LNCaP clone FGC (cell line): ENCODE measurements at regions not wholly inside any gene's neighbourhood (a gene's known extent, or its start where the extent isn't known, plus 50 kb on each side); places are given as distances from the start of the nearest gene placed in this dataset.

Source experiments
- DNase-seq: peaks from one replicate; pipeline ENCODE4 v3.0.0-alpha.2; 2011; ENCODE audit warnings: low read depth
- H3K4me3 ChIP-seq: 2 replicates; pipeline ENCODE4 v1.5.1; 2011; ENCODE audit warnings: mild to moderate bottlenecking, low read depth, low read length, control low read depth
- CTCF ChIP-seq: IDR thresholded peaks from 2 replicates; pipeline ENCODE4 v1.5.1; 2012; ENCODE audit warnings: mild to moderate bottlenecking; ENCODE audit not compliant: control insufficient read depth, insufficient read depth; ENCODE audit errors: extremely low read depth

GRCh38 chr14:65334765-65335410, 77.6 kb upstream of the FUT8 start:
- DNase-seq = peak; percentile 37
- no peak for TF ChIP-seq CTCF
- no peak overlapping the region for H3K4me3 ChIP-seq

GRCh38 chr14:65335411-65335947, 77.1 kb upstream of the FUT8 start:
- H3K4me3 ChIP-seq = no peak overlapping the region
- TF ChIP-seq CTCF = no peak
- DNase-seq = no peak

GRCh38 chr14:65336191-65336591, 76.3 kb upstream of the FUT8 start:
- DNase-seq = no peak
- TF ChIP-seq CTCF = no peak
- H3K4me3 ChIP-seq = no peak overlapping the region

GRCh38 chr14:65339866-65340265, 72.7 kb upstream of the FUT8 start:
- no peak for TF ChIP-seq CTCF
- no peak for DNase-seq

DNA sequence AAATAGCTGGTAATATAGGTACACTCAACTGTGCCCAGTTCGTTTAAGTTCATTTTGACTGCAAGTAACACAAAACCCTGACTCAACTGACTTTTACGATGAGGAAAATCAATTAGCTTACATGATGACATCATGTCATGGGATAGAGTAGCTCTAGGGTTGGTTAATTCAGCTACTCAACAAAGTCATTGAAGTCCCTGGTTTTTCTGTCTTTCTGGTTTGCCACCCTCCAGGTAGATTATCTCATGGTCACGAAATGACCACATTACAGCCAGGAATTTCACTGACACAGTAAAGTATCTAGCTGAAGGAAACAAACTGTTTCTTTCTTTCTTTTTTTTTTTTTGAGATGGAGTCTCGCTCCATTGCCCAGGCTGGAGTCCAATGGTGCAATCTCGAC, 68.5 kb upstream of the FUT8 start:
- no peak for DNase-seq
- H3K4me3 ChIP-seq = no peak overlapping the region
- TF ChIP-seq CTCF = no peak

More at GRCh38 chr14:65339866-65340265, 72.7 kb upstream of the FUT8 start:
- H3K4me3 ChIP-seq = no peak overlapping the region

GRCh38 chr14:65345266-65345665, 67.3 kb upstream of the FUT8 start:
- DNase-seq = peak; percentile 64
- no peak overlapping the region for H3K4me3 ChIP-seq
- no peak for TF ChIP-seq CTCF

- no peak overlapping the region for H3K4me3 ChIP-seq
- TF ChIP-seq CTCF = no peak
- no peak for DNase-seq
Observed at GRCh38 chr14:65346474-65346873, 66.1 kb upstream of the FUT8 start.
